Upper lobe of left lung (tissue), 6 donors: ENCODE measurements at regions not wholly inside any gene's neighbourhood (a gene's known extent, or its start where the extent isn't known, plus 50 kb on each side); places are given as distances from the start of the nearest gene placed in this dataset.

Experiments used
- ATAC-seq, 2 donors: fragments of 200-7000 bp; cut with Tn5 transposase; one replicate each; pipeline ENCODE4 v1.9.1; 2022; ENCODE audit warnings: mild to moderate bottlenecking in 2 of 2, moderate library complexity in 2 of 2; ENCODE audit not compliant: low FRiP score in 2 of 2
- DNase-seq, 2 donors: peaks; one replicate each; pipeline ENCODE4 v3.0.0-alpha.2; 2019 to 2020
- H3K27ac ChIP-seq, 4 donors: fragments of 200-600 bp; sonication (generic); one replicate each; pipeline ENCODE4 v1.5.1; 2016 to 2019
- H3K27me3 ChIP-seq, 4 donors: fragments of 200-600 bp; sonication (generic); one replicate each; pipeline ENCODE4 v1.5.1; 2017 to 2019
- H3K36me3 ChIP-seq, 4 donors: fragments of 200-600 bp; sonication (generic); one replicate each; pipeline ENCODE4 v1.5.1; 2016 to 2019
- H3K4me1 ChIP-seq, 4 donors: fragments of 200-600 bp; sonication (generic); one replicate each; pipeline ENCODE4 v1.5.1; 2018 to 2019
- H3K4me3 ChIP-seq, 4 donors: fragments of 200-600 bp; sonication (generic); one replicate each; pipeline ENCODE4 v1.5.1; 2017 to 2019; ENCODE audit warnings: mild to moderate bottlenecking in 2 of 4, moderate library complexity in 1 of 4
- H3K9me3 ChIP-seq, 4 donors: fragments of 200-600 bp; sonication (generic); one replicate each; pipeline ENCODE4 v1.5.1; 2018 to 2019
- CTCF ChIP-seq, 6 experiments: fragments of 450-650 bp in 4 of 6; fragments of 200-600 bp in 2 of 6; sonication (generic) in 2 of 6; IDR thresholded peaks; one replicate each; pipeline ENCODE4 v1.5.1; 2016 to 2019; ENCODE audit warnings: antibody characterized with exemption in 6 of 6
- EP300 ChIP-seq, 4 donors: sonication (generic); formaldehyde crosslinking; IDR thresholded peaks; one replicate each; pipeline ENCODE4 v1.5.1; 2017; ENCODE audit warnings: antibody characterized with exemption in 4 of 4, control low read depth in 2 of 4
- POLR2A ChIP-seq, 4 donors: fragments of 450-650 bp; IDR thresholded peaks; one replicate each; pipeline ENCODE4 v1.5.1; 2016 to 2017; ENCODE audit warnings: antibody characterized with exemption in 4 of 4, mild to moderate bottlenecking in 2 of 4
- POLR2AphosphoS5 ChIP-seq, 2 donors: sonication (generic); formaldehyde crosslinking; IDR thresholded peaks; one replicate each; pipeline ENCODE4 v1.5.1; 2017; ENCODE audit warnings: antibody characterized with exemption in 2 of 2
- WGBS, 2 donors: methylation state at CpG; one replicate each; pipeline ENCODE4 v1.1.5; 2017 to 2018; 5-methylcytosine and 5-hydroxymethylcytosine counted together
- donor health status: DM: no; HTN: no; CAD: no; lungs with moderate emphysema.
- donor health status: DM: no; HTN: yes; CAD: no; lungs with severe emphysema.

- ATAC-seq, result no peak
Measured at GRCh38 chr1:193542690-193543089, 356.3 kb upstream of the B3GALT2 start.

DNA sequence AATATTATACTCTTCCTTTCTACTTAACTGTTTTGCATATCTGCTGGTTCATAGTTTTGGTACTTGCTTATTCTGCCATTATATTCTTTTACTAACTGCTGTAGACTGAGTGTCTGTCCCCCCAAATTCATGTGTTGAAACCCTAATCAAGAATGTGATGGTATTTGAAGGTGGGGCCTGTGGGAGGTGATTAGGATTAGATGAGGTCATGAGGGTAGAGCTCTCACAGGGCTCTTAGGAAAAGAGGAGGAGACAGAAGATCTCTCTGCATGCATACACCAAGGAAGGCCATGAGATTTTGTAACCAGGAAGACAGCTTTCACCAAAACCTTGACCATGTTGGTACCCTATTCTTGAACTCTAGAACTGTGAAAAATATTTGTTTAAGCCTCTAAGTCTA, 354.1 kb upstream of the B3GALT2 start:
- H3K27ac ChIP-seq, result peak overlapping the region in 1 of 4 donors; percentile 38
- no peak overlapping the region for H3K4me3 ChIP-seq
- DNase-seq, result no peak
- TF ChIP-seq EP300 (IDR thresholded peaks at IDR 0.05) (no peak), CTCF (IDR thresholded peaks at IDR 0.05) (no peak), POLR2AphosphoS5 (IDR thresholded peaks at IDR 0.05) (no peak), POLR2A (IDR thresholded peaks at IDR 0.05) (no peak)
- no peaks in the 10 kb centered on the region for H3K4me1 ChIP-seq
- ATAC-seq, result no peak
- no peaks in the 10 kb centered on the region for H3K36me3 ChIP-seq
- no peaks in the 10 kb centered on the region for H3K27me3 ChIP-seq
- H3K9me3 ChIP-seq, result no peaks in the 10 kb centered on the region

More at GRCh38 chr1:193542690-193543089, 356.3 kb upstream of the B3GALT2 start:
- Histone ChIP-seq H3K27ac (no peak overlapping the region), H3K9me3 (no peaks in the 10 kb centered on the region), H3K4me1 (no peaks in the 10 kb centered on the region), H3K36me3 (no peaks in the 10 kb centered on the region), H3K27me3 (no peaks in the 10 kb centered on the region), H3K4me3 (no peak overlapping the region)
- WGBS, 2 donors, result 17 to 20% methylated on average over 1 of the region's 1 CpG
- TF ChIP-seq POLR2A (IDR thresholded peaks at IDR 0.05), result no peak
- TF ChIP-seq EP300 (IDR thresholded peaks at IDR 0.05), result no peak
- no peak for TF ChIP-seq POLR2AphosphoS5 (IDR thresholded peaks at IDR 0.05)
- no peak for TF ChIP-seq CTCF (IDR thresholded peaks at IDR 0.05)
- no peak for DNase-seq

- 82 to 84% methylated on average over 7 of the region's 7 CpGs for WGBS, 2 donors
- TF ChIP-seq CTCF (IDR thresholded peaks at IDR 0.05) (no peak), EP300 (IDR thresholded peaks at IDR 0.05) (no peak), POLR2AphosphoS5 (IDR thresholded peaks at IDR 0.05) (no peak), POLR2A (IDR thresholded peaks at IDR 0.05) (no peak)
- DNase-seq, result no peak
- ATAC-seq, result no peak
- no peaks in the 10 kb centered on the region for H3K36me3 ChIP-seq
- H3K27me3 ChIP-seq, result no peaks in the 10 kb centered on the region
- H3K27ac ChIP-seq, result peak overlapping the region in 2 of 4 donors; percentile 8 to 38
- no peak overlapping the region for H3K4me3 ChIP-seq
- no peaks in the 10 kb centered on the region for H3K9me3 ChIP-seq
- H3K4me1 ChIP-seq, result no peaks in the 10 kb centered on the region
Measured at GRCh38 chr1:193539731-193540459, 353.5 kb upstream of the B3GALT2 start.

GRCh38 chr1:193538680-193539079, 352.3 kb upstream of the B3GALT2 start:
- ATAC-seq (no peak), DNase-seq (no peak)
- H3K4me1 ChIP-seq, result no peaks in the 10 kb centered on the region
- no peaks in the 10 kb centered on the region for H3K36me3 ChIP-seq
- TF ChIP-seq POLR2A (IDR thresholded peaks at IDR 0.05) (no peak), CTCF (IDR thresholded peaks at IDR 0.05) (no peak), EP300 (IDR thresholded peaks at IDR 0.05) (no peak), POLR2AphosphoS5 (IDR thresholded peaks at IDR 0.05) (no peak)
- WGBS, 2 donors, result 84 to 89% methylated on average over 6 of the region's 6 CpGs
- no peak overlapping the region for H3K4me3 ChIP-seq
- no peaks in the 10 kb centered on the region for H3K27me3 ChIP-seq
- no peak overlapping the region for H3K27ac ChIP-seq
- no peaks in the 10 kb centered on the region for H3K9me3 ChIP-seq

GRCh38 chr1:193538003-193538354, 351.6 kb upstream of the B3GALT2 start:
- H3K36me3 ChIP-seq, result no peaks in the 10 kb centered on the region
- 74 to 86% methylated on average over 2 of the region's 2 CpGs for WGBS, 2 donors
- no peak overlapping the region for H3K27ac ChIP-seq
- ATAC-seq (no peak), DNase-seq (no peak)
- H3K4me1 ChIP-seq, result no peaks in the 10 kb centered on the region
- H3K9me3 ChIP-seq, result no peaks in the 10 kb centered on the region
- H3K4me3 ChIP-seq, result no peak overlapping the region
- TF ChIP-seq CTCF (IDR thresholded peaks at IDR 0.05) (no peak), POLR2A (IDR thresholded peaks at IDR 0.05) (no peak), EP300 (IDR thresholded peaks at IDR 0.05) (no peak), POLR2AphosphoS5 (IDR thresholded peaks at IDR 0.05) (no peak)
- no peaks in the 10 kb centered on the region for H3K27me3 ChIP-seq
